CD4-positive, alpha-beta T cell treated with Interleukin-4 for 4 hours (primary cell): ENCODE measurements at regions not wholly inside any gene's neighbourhood (a gene's known extent, or its start where the extent isn't known, plus 50 kb on each side); places are given as distances from the start of the nearest gene placed in this dataset.

Experiments used
- DNase-seq: peaks from one replicate; pipeline ENCODE4 v3.0.0-alpha.2; 2020

DNA sequence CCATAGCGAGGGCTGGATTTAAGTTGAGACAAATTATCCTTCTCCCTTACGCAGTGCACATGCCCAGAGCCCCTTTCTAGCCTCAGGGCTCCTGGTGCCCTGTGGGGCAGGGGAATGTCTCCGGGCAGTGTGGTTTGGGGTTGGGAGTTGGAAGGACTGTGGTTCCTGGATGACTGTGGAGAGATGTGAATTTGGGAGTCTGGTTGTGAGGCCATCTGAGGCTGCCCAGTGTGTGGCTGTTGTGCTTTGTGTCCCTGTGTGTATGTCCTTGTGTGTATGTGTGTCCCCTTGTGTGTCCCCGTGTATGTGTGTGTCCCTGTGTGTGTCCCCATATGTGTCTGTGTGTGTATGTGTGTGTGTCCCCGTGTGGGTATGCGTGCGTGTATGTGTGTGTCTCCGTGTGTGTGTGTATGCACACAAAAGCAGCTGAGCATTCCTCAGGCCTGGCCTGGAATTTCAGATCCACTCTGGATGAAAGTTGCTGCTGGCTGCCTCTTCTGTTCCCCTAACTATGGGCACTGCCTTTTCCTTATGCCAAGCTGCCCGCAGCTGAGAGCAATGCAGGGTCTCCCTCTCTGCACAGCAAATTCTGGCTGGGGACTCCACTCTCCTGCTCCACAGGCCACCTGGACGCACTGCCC lies 65.4 kb downstream of the UBIAD1 start:
- no peak for DNase-seq

DNA sequence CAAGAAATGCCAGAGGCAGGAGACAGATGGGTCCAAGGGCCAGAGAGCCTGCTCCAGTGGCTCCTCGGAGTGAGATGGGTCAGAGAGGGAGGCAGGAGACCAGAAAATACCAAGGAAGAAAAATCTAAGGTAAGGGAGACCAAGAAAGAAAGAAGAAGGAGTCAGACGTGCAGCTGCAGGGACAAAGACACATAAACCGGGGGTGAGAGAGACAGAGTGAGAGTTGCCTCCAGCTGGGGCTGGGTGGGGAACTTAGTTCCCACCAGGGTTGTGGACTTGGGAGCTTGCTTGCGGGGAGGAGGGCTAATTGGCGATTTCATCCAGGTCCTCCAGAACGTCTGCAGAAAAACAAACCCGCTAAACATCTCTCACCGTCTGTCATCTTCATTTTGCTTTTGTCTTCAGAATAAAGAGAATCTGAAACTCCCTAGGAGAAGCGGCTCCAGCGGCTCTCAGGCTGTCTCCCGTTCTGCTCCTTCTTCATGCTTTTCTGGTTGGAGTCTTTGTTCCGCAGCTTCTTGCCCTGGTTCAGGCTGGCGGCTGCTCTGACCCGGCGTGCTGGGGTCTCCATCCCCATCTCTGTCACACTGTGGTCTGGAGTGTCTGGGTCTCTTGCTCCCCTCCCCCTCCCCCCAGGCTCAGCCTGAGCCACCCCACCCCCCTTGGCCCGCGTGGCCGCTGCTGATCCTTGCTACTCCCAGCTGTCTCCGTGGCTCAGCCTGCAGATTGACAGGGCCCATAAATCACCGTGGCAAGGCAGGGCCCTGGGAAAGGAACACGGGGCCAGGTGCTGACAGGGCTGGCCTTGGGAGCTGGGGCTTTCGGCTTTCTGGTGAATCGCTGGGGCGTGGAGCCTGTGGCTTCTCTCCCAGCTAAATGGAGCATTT lies 66.6 kb downstream of the UBIAD1 start:
- DNase-seq, result no peak

DNA sequence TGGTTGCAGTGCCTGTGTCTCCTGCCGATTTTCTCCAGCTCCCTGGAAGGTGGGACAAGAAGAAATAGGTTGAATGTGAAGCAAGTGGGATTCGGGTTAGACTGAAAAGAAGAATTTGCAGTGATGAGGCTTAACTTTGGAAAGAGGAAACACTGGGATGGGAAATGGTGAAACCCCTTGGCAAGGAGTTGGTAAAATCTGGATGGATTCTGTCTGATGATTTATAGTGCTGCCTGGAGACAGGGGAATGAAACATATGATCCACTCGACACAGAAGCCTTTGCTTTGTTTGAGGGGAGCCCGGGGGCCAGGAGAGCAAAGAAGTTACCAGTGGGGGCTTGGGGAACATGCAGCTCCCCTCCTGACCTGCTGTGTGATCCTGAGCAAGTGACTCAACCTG lies 67.2 kb downstream of the UBIAD1 start:
- no peak for DNase-seq

DNA sequence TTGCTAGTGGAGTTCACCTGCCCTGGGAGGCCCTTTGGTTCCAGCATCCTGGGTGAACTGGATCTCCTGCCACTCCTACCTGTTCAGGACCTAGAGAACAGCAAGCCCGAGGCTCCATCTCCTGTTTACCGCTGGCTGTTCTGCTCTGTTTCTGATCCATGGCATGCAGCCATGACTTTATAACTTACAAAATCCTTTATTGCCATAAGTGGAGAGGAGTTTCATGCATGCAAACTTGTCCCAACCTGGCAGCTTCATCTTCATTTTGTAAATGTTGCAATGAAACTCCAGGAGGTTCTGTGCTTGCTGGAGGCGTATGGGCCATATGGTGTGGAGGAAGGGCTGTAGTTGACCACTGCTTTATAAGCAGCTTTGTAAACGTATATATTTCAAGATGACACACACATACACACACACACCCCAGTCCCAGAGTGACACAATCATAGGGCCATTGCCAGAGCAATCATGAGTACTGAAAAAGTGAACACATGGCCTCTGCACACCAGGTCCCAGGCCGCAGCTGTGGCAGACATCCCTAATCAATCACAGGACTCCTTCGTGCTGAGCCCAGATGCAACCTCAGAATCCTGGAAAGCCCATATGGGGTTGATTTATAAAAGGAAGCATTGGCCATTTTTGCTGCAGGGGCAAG lies 69.0 kb downstream of the UBIAD1 start:
- no peak for DNase-seq

DNA sequence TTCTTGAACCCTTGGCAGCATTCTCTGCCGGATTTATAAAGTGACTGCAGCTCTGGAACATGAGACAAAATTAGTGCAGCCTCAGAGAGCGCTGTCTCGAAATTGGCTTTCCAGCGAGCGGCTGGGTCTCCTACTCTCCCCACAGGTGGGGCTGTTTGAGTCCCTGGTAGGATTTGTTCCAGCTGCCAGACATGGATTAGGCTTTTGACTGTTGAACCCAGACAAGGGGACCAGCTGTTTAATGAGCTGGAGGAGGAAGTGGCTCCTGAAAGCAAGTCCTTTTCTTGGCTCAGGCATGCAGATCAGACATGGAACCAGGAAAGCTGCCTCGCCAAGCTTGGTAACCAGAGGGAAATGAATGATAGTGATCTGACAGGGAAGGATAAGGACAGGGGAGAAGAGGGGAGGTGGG lies 69.6 kb downstream of the UBIAD1 start:
- DNase-seq, result no peak

DNA sequence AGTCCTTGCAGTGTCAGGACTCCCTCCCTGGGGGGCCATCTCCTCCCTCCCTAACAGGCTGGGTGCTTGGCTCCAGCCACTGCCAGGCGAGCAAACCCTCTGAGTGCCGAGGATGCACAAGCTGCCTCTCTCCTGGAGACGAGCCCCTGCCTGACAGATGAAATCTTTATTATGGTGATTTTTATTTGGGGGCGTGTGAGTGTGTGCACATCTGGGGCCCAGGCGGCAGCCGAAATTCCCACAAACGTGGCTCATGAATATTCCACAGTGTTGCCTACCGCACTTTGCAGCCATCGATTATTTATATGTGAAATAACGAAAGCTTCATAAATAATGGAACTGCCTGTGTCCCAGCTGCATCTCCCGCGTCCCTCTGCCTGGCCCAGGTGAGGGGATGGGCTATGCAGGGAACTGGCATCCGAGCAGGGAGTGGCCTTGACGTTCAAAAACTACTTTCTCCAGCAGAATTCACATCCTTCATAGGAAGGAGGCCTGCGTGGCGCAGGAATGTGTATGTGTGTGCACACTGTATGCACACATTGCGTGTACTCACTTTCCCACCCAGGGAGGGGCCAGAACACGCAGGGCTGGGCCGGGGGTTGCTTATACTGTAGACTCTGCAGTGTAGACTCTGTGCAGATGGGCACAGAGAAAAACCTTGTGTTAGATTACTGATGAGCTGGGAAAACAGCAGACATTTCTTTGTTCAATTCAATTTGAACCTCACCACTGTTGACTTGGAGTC lies 73.1 kb downstream of the UBIAD1 start:
- no peak for DNase-seq

DNA sequence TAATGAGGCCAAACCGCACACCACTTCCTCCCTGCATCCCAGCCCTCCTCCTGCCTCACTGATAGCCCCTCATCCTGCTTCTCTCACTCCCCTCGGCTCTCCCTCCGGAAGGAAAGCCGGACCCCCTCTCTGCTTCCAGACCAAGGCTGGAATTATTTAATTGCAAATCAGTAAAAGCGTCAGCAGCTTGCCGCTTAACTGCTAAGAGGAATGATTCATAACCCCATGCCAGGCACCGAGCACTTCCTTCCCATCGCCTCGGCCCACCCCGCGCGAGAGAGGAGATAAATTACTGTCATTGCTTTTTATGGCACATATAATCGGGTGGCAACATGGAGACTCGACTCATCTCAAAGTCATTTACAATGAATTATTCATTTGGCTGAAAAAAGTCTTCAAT lies 77.3 kb downstream of the UBIAD1 start:
- no peak for DNase-seq

DNA sequence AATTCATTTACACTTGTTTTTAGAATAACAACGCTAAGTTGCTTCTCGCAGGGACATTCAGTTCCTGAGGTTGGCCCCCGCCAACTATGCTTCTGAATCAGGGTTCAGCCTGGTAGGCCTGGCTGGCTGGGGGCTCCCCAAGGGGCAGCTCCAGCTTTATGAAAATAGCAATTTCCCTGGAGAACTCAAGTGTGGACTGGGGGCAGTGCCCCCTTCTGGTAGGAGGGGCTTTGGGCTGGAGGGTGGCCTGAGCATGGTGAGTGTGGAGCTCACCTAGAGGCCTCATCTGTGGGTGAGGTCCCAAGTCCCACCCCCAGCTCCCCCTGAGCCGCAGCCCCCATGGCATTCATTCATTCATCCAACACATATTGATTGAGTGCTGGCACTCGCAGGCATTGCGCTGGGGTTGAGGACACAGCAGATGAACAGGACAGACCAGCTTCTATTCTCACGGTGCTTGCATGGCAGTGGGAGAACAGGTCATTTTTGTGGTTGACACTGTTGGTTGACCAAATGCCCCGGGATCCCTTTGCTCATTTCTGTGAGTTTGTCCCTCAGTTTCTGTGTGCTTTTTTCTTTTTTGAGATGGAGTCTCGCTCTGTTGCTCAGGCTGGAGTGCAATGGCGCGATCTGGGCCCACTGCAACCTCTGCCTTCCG lies 79.2 kb downstream of the UBIAD1 start:
- DNase-seq, result no peak

DNA sequence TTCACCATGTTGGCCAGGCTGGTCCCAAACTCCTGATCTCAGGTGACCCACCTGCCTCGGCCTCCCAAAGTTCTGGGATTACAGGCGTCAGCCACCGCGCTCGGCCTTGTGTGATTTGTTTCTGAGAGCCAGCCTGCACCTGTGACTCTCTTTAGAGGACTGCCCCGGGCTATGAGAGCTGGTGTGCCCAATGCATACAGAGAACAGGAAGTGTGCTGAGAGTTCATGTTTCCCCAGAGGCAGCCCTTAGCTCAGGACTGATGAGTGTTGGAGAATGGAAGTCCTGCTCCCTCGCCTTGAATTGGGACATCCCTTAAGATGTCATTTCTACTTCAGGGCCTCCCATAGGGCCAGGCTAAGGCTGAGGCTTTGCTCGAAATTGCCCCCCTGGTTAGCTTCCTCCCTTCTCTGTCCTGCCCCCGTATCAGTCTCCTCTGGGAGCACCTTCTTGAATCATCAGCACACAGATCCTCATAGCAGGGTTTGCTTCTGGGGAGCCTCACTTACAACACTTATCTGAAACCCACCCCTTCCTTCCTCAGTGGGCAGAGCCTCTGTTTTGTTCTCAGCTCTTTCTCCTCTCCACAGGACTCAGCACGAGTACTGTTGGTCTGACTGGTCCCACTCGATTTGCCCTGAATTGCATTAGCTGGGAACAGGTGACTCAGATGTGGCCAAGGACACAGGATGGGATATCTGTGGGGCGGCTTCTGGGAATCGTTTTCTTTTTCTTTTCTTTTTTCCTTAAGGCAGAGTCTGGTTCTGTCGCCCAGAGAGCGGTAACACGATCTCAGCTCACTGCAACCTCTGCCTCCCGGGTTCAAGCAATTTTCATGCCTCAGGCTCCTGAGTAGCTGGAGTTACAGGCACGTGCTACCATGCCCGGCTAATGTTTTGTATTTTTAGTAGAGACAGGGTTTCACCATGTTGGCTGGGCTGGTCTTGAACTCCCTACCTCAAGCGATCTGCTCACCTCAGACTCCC lies 80.1 kb downstream of the UBIAD1 start:
- no peak for DNase-seq

DNA sequence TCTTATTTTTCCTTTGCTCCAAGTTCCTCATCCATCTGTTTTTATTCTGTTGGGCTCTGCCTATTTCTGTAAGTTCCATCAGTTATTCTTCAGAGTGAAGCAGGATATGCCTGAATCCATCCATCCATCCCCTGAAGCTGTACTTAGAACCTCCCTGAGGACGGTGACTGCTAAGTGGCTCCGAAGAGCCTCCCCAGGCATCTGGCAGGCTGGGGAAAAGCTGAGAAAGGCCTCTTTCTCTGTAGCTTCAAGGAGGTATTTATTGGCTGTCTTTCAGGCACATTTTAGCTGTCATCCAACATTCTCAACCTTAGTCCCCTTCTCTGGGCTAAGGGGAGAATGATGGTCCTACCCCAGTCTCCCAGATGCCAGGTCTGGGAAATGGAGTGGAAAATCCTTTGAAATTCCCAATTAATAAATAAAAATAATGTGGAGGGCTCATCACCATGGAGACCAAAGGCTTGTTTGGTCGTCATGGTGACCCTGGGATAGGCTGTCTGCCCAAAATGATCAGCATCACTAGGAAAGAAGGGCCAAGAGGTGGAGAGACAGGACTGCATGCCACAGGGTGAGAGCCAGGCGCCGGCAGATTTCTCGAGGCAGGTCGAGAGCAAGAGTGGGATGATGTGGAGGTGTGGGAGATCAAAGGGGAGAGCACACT lies 82.0 kb downstream of the UBIAD1 start:
- DNase-seq, result no peak

DNA sequence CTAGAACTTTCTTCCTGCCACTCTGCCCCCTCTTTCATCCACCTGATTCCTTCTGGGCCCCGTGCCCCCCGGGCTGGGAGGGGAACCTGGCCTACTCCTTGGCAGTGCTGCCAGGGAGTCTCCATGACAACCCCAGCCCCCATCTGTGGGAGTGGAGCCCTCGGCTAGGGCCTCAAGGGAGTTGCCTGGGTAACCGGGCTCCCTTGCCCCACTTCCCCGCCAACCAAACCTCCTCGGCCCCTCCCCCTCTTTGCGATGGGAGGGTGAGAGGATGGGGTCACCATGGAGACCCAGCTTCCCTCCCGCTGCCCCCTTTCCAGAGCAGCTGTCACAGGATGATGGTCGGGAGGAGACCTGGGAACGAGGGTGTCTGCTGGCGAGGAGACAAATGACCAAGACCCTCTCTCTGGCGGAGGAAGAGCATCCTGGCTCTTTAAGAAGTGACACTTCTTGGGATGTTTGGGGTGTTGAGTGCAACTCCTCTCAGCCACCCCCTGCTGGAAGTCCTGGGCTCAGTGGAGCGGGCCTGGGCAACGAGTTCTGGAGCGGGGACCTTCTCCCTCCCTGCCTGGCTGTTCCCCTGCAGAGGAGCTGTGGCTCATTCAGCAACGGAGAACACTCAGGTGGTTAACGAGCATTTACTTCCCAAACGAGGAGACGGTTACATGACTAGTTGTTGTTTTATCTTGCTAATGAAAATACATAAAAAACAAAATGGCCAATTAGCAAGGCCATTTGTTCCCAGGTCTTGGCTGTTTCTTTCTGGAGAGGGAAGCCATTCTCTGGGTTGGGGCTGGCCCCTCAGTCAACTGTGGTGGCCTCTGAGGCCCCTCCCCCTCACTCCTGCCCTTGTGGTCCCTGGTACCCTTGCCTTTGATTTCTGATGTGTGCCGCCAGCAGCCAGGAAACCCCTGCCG lies 82.8 kb downstream of the UBIAD1 start:
- no peak for DNase-seq

DNA sequence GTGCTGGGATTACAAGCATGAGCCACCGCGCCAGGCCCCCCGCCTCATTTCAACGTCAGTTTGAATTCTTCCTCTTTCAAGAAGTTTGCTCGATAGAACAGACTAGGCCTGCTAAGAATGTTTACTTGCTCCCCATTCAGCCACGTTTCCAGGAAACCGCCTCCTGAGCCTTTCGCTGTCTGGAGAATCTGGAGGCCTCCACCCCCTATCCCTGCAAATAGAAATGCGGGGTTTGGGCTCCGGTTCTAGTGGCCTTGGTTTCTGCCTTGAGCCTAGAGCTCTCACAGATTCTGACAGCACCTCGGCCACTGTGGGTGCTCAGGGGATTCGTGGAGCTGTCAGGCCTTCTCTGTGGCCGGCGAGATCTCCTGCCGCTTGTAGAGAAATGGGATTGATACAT lies 84.3 kb downstream of the UBIAD1 start:
- DNase-seq, result no peak

DNA sequence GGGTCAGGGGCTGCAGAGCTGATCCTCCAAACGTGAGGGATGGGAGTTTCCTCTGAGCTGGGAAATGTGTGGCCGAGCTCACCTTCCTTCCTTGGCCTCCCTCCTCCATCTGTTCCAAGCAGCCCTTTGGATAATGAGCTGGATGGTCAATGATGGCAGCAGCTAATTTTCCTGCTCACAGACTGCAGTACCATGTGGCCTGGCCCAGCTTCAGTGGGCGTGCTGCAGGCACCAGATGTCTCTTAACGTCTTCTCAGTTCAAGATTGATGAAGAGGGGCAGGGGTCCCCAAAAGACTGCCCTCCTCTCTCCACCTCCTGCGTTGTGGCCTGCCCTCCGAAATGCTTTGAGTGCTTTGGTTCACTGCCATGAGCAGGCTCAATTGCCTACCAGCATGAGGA lies 86.0 kb downstream of the UBIAD1 start:
- DNase-seq, result no peak

DNA sequence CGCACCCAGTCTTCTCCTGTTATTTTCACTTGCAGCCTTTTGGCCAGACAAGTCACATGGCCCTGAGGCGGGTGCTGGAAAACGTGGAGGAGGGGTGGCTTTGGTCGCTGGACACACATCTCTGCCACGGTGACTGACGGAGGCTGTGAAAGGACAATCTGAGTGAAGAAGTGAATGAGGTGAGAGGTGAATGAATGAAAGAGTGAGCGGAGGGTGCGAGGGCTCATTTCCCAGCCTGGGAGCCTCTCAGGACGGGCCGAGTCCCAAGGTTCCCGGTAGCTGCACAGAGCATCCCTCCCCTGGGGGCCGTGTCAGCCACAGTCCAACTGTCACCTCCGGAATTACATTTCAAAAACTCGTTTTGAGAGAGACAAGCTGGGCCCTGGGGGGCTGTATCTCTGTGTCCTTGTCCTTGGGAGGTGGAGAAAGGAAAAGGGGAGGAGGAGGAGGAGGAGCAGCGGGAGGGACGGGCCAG lies 89.6 kb downstream of the UBIAD1 start:
- DNase-seq, result no peak

DNA sequence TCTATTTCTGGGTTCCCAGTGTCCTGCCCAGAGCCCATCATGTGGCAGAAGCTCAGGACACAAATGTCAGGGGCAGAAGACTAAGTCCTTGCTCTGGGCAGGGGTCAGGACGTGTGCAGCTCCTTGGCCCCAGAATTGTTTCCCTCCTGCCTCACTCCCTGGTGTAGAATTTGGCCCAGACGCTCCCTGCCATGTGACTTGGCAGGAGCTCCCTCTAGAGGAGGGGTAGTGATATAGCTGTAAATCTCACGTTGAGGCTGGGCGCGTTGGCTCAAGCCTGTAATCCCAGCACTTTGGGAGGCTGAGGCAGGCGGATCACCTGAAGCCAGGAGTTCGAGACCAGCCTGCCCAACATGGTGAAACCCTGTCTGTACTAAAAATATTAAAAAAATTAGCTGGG lies 91.2 kb downstream of the UBIAD1 start:
- no peak for DNase-seq

DNA sequence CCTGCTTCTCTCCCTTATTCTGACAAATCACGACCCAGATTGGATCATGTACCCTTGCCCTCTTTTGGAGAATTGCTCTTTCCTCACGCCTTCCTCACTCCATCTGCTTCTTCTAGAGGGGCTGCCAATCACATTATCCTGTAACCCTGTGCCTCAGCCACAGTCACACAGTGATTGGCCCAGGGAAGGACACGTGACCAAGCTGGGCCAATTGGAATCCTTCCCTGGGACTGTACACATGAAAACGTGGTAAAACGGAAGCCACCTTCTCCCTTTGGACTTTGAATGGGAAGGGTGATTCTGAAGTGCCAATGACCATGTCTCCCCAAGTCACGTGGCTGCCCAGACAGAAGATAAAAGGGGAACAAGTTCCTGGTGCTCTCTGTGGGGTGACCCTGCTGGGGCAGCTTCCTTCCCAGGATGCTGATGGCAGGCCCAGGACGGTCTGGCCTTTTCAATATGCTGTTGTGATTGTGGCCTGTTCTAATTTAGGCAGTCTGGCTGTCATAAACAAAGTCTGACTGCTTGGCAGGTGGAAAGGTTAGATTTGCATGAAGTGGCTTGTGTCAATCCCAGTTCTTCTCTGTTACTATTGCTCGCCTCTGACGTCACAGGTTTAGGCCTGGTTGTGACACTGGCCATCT lies 92.9 kb downstream of the UBIAD1 start:
- DNase-seq, result no peak

DNA sequence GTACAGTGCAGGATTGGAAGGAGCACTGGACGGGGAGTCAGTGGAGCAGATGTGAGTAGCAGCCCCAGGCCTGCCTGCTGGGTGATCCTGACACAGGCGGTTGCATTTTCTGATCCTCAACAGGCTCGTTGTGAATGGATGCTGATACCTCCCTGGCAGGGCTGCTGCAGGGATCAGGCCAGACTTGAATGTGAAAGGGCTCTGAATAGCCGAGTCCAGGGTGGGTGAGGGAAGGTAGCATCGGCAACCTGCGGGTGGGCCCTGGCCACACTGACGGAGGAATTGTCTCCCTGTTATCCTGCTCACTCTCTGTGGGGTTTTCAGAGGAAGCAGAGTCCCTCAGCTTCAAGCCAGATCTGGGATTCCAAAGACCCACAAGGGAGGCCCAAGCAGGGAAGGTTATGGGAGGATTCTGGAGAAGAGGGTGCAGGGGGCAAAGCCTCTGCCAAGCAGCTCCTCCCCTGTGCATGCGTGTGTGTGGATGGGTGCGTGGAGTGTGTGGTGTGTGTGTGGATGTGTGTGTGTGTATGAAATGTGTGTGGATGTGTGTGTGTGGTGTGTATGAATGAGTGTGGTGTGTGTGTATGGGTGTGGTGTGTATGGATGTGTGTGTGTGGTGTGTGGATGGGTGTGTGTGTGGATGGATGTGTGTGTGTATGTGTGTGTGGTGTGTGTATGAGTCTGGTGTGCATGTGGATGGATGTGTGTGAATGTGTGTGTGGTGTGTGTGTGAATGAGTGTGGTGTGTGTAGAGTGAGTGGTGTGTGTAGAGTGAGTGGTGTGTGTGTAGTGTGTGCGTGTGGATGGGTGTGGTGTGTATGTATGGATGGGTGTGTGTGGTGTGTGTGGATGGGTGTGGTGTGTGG lies 100.3 kb downstream of the UBIAD1 start:
- DNase-seq, result no peak
